Endothelial cell of umbilical vein (primary cell): ENCODE measurements at regions not wholly inside any gene's neighbourhood (a gene's known extent, or its start where the extent isn't known, plus 50 kb on each side); places are given as distances from the start of the nearest gene placed in this dataset.

Experiments
- BruUV-seq: library from RNA; stranded (reverse); fragments of 400-500 nt; replicated peaks from 2 replicates; lab custom pipeline; 2021; lab: Mats Ljungman, UMichigan
- CTCF ChIA-PET: fragments of 300-600, 350-600 bp; sonication (Branson Sonifier 250); formaldehyde crosslinking; loops from one replicate; lab custom pipeline; 2021; ENCODE audit warnings: antibody characterized with exemption, inconsistent platforms; lab: Charles Lee
- POLR2A ChIA-PET: fragments of 300-600, 350-600 bp; sonication (Branson Sonifier 250); formaldehyde crosslinking; loops from one replicate; lab custom pipeline; 2021; ENCODE audit warnings: antibody characterized with exemption, inconsistent platforms; lab: Charles Lee
- DNase-seq: peaks from one replicate; pipeline ENCODE4 v3.0.0-alpha.2; 2011; ENCODE audit warnings: low read depth, low spot score
- FAIRE-seq: peaks from 2 replicates; lab custom pipeline; 2011; peaks lifted over from hg19 to GRCh38; lab: Jason Lieb, UNC
- H2AFZ ChIP-seq: 2 replicates; pipeline ENCODE4 v1.6.0; 2012; ENCODE audit warnings: low read depth, low read length, control low read depth, inconsistent platforms
- H3K27ac ChIP-seq: 2 replicates; pipeline ENCODE4 v1.5.1; 2011; ENCODE audit warnings: low read depth, mild to moderate bottlenecking, control low read depth, low read length, moderate library complexity; ENCODE audit not compliant: insufficient read depth
- H3K27me3 ChIP-seq, 2 experiments: 2 replicates each; pipeline versions ENCODE4 v1.6.0 to v1.6.1; 2011; ENCODE audit warnings: low read length in 2 of 2, mixed read lengths in 1 of 2; ENCODE audit not compliant: control insufficient read depth in 2 of 2, insufficient read depth in 2 of 2
- H3K36me3 ChIP-seq, 2 experiments: 2 replicates in 1 of 2; 3 replicates in 1 of 2; pipeline ENCODE4 v1.5.1; 2011; ENCODE audit warnings: low read length in 2 of 2, mild to moderate bottlenecking in 1 of 2, moderate library complexity in 1 of 2; ENCODE audit not compliant: control insufficient read depth in 2 of 2, insufficient read depth in 2 of 2; ENCODE audit errors: extremely low read depth in 1 of 2
- H3K4me1 ChIP-seq: 3 replicates; pipeline ENCODE4 v1.5.1; 2011; ENCODE audit warnings: mild to moderate bottlenecking, low read length; ENCODE audit not compliant: control insufficient read depth, insufficient read depth; ENCODE audit errors: extremely low read depth
- H3K4me2 ChIP-seq: 2 replicates; pipeline ENCODE4 v1.6.1; 2011; ENCODE audit warnings: low read length, control low read depth, mixed read lengths; ENCODE audit not compliant: insufficient read depth
- H3K4me3 ChIP-seq, 3 experiments: fragments of 200-600 bp in 1 of 3; sonication (generic), shearing (Covaris generic) in 1 of 3; replicated peaks in 1 of 3; 2 replicates each; pipeline ENCODE4 v1.5.1; 2011 to 2016; ENCODE audit warnings: control low read depth in 3 of 3, low read length in 3 of 3, mild to moderate bottlenecking in 2 of 3, inconsistent platforms in 1 of 3, low read depth in 1 of 3, moderate library complexity in 1 of 3; ENCODE audit not compliant: insufficient read depth in 1 of 3
- H3K79me2 ChIP-seq: 2 replicates; pipeline ENCODE4 v1.6.0; 2012; ENCODE audit warnings: low read length, inconsistent platforms; ENCODE audit not compliant: control insufficient read depth, insufficient read depth
- H3K9ac ChIP-seq: replicated peaks from 2 replicates; pipeline ENCODE3; 2011; ENCODE audit warnings: low read length, control low read depth; ENCODE audit not compliant: insufficient read depth; ENCODE audit errors: extremely low read depth
- H3K9me1 ChIP-seq: replicated peaks from 3 replicates; pipeline ENCODE4 v1.6.0; 2011; ENCODE audit warnings: mild to moderate bottlenecking, low read length; ENCODE audit not compliant: control insufficient read depth, insufficient read depth; ENCODE audit errors: extremely low read depth
- H3K9me3 ChIP-seq: replicated peaks from 2 replicates; pipeline ENCODE4 v1.5.1; 2012; ENCODE audit warnings: low read length, inconsistent platforms; ENCODE audit not compliant: control insufficient read depth, insufficient read depth
- H4K20me1 ChIP-seq: replicated peaks from 2 replicates; pipeline ENCODE3; 2011; ENCODE audit warnings: mild to moderate bottlenecking, low read length; ENCODE audit not compliant: control insufficient read depth, insufficient read depth; ENCODE audit errors: extremely low read depth
- CTCF ChIP-seq, 2 donors: IDR thresholded peaks; 1 replicate in 1 of 2; 2 replicates in 1 of 2; pipeline ENCODE4 v1.5.1; 2011; ENCODE audit warnings: low read length in 2 of 2, mild to moderate bottlenecking in 2 of 2, moderate library complexity in 2 of 2, control low read depth in 1 of 2, inconsistent platforms in 1 of 2, low read depth in 1 of 2; ENCODE audit not compliant: insufficient read depth in 1 of 2; ENCODE audit errors: extremely low read depth in 1 of 2
- EZH2 ChIP-seq: IDR thresholded peaks from 2 replicates; pipeline ENCODE4 v1.6.1; 2012; ENCODE audit warnings: borderline replicate concordance, low read depth, mild to moderate bottlenecking, moderate library complexity, low read length, inconsistent platforms; ENCODE audit not compliant: severe bottlenecking
- GATA2 ChIP-seq: IDR thresholded peaks from 2 replicates; pipeline ENCODE4 v1.7.0; 2011; ENCODE audit warnings: low read depth, mild to moderate bottlenecking, moderate library complexity, mixed read lengths, low read length; ENCODE audit not compliant: insufficient read length, insufficient read depth
- JUN ChIP-seq: IDR thresholded peaks from 2 replicates; pipeline ENCODE4 v1.6.1; 2011; ENCODE audit warnings: borderline replicate concordance, low read depth; ENCODE audit not compliant: insufficient read length, insufficient read depth
- MAX ChIP-seq: IDR thresholded peaks from 2 replicates; pipeline ENCODE4 v1.6.1; 2011; ENCODE audit not compliant: insufficient read depth, insufficient read length
- MYC ChIP-seq: IDR thresholded peaks from one replicate; pipeline ENCODE4 v1.6.1; 2011; ENCODE audit warnings: mild to moderate bottlenecking, low read depth, low read length
- POLR2A ChIP-seq: IDR thresholded peaks from 2 replicates; pipeline ENCODE4 v1.6.1; 2012; ENCODE audit warnings: low read depth, mild to moderate bottlenecking, control low read depth, low read length
- POLR2AphosphoS5 ChIP-seq: IDR thresholded peaks from 2 replicates; pipeline ENCODE4 v1.6.1; 2012; ENCODE audit warnings: low read depth, mild to moderate bottlenecking, control low read depth, low read length, moderate library complexity; ENCODE audit not compliant: insufficient read depth
- dilution Hi-C: fragments of 300-500 bp; cut with MboI; formaldehyde crosslinking; loops from one replicate; pipeline ENCODE4 v1.15.0; 2019; ENCODE audit warnings: low sequenced_read_pairs; ENCODE audit not compliant: extremely low pct_ligation_motif_present
- intact Hi-C: fragments of 100-400 bp; cut with micrococcal nuclease; formaldehyde crosslinking; loops from one replicate; pipeline ENCODE4 v1.10.0; 2022

GRCh38 chrX:112270991-112271390 is 188.4 kb upstream of the TRPC5 start:
- no peak overlapping the region for H2AFZ ChIP-seq
- intact Hi-C loops (no loop called here), dilution Hi-C loops (no loop called here)
- DNase-seq (no peak), FAIRE-seq (no peak)
- ChIA-PET POLR2A (no interaction called here), CTCF (no interaction called here)
- H3K36me3 ChIP-seq: no peaks in the 10 kb centered on the region
- no peaks in the 10 kb centered on the region for H4K20me1 ChIP-seq
- H3K4me2 ChIP-seq: no peak overlapping the region
- H3K9me3 ChIP-seq: no peaks in the 10 kb centered on the region
- BruUV-seq: no TSS peak
- no peaks in the 10 kb centered on the region for H3K4me1 ChIP-seq
- no peaks in the 10 kb centered on the region for H3K79me2 ChIP-seq
- no peaks in the 10 kb centered on the region for H3K9me1 ChIP-seq
- no peak for TF ChIP-seq GATA2
- no peak for TF ChIP-seq JUN
- TF ChIP-seq CTCF (IDR thresholded peaks at IDR 0.05; ENCODE audit: extremely low read depth in 1 of 2, insufficient read depth in 1 of 2, low read depth in 1 of 2, low read length in 2 of 2): no peak
- TF ChIP-seq POLR2A: no peak
- TF ChIP-seq POLR2AphosphoS5: no peak
- no peak for TF ChIP-seq EZH2
- no peak for TF ChIP-seq MYC
- no peak for TF ChIP-seq MAX
- H3K27me3 ChIP-seq: no peaks in the 10 kb centered on the region
- H3K27ac ChIP-seq: no peak overlapping the region
- no peak overlapping the region for H3K9ac ChIP-seq
- no peak overlapping the region for H3K4me3 ChIP-seq
